ENCODE measurements at regions not wholly inside any gene's neighbourhood (a gene's known extent, or its start where the extent isn't known, plus 50 kb on each side); places are given as distances from the start of the nearest gene placed in this dataset.

DNA sequence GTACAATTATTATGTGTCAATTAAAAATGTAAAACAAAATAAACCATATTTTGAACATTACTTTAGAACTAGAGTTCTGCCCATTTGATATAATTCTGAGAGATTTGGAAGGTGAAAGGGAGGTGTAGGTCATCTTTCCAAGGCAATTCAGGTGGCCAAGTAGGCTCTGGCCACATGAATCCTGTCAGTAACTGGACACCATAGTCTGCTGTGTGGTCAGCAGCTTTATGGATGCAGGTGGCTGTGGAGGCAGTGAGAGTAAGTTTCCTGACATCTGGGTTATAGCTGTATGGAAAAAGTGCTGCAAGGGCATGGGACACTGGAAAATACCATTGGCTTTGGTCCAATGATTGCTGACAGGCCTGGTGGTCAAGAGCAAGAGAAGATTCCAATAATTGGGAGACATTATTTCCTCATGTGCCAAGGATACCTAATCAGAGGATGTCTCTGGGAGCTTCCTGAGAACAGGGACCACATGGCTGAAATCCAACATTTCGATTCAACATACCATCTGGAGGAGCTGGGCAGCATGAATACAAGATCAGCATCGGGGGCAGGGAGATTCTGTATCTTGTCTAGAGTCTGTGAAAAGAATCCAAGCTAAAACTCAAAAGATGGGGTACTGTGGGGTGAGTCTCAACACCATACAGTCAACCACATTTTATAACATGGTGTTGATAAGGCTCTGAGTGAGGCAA, 523.1 kb downstream of the MID1IP1 start:
- no peaks in the 10 kb centered on the region for H3K4me1 ChIP-seq (ENCODE audit: insufficient read depth, low read length)
- no peak overlapping the region for H3K4me3 ChIP-seq (ENCODE audit: low read length)
- H3K9me3 ChIP-seq (ENCODE audit: low read depth, low read length), result no peaks in the 10 kb centered on the region
- H3K27me3 ChIP-seq (ENCODE audit: insufficient read depth, low read length), result no peaks in the 10 kb centered on the region

GRCh38 chrX:39327255-39327654, 526.0 kb downstream of the MID1IP1 start:
- H3K27me3 ChIP-seq (ENCODE audit: insufficient read depth, low read length), result no peaks in the 10 kb centered on the region
- H3K4me1 ChIP-seq (ENCODE audit: insufficient read depth, low read length), result peaks cover 4% of the 10 kb centered on the region
- H3K4me3 ChIP-seq (ENCODE audit: low read length), result no peak overlapping the region
- no peaks in the 10 kb centered on the region for H3K9me3 ChIP-seq (ENCODE audit: low read depth, low read length)

DNA sequence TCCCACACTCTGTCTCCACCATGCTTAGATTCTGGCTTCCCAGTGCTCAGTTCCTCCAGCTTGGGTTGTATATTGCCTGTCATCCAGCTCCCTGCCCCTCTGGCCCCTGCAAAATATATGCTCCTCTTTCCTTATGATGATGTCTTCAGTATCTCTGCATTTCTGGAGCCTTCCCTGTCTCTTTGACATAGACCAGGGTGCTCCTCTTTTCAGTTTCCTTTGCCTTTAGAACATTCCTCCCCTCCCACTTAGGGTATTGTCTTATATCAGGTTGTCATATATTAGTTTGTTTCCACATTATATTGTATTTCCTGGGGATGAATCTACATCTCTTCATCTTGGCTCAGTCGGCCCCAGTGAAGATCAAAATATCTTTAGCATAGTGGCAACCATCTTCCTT, 526.4 kb downstream of the MID1IP1 start:
- Histone ChIP-seq H3K9me3 (ENCODE audit: low read depth, low read length) (no peaks in the 10 kb centered on the region), H3K4me1 (ENCODE audit: insufficient read depth, low read length) (peaks cover 4% of the 10 kb centered on the region), H3K4me3 (ENCODE audit: low read length) (no peak overlapping the region), H3K27me3 (ENCODE audit: insufficient read depth, low read length) (no peaks in the 10 kb centered on the region)

GRCh38 chrX:39328661-39329060, 527.4 kb downstream of the MID1IP1 start:
- Histone ChIP-seq H3K9me3 (ENCODE audit: low read depth, low read length) (no peaks in the 10 kb centered on the region), H3K4me1 (ENCODE audit: insufficient read depth, low read length) (peaks cover 4% of the 10 kb centered on the region), H3K27me3 (ENCODE audit: insufficient read depth, low read length) (no peaks in the 10 kb centered on the region), H3K4me3 (ENCODE audit: low read length) (no peak overlapping the region)

- peaks cover 9% of the 10 kb centered on the region for H3K4me1 ChIP-seq (ENCODE audit: insufficient read depth, low read length)
- H3K4me3 ChIP-seq (ENCODE audit: low read length), result no peak overlapping the region
- no peaks in the 10 kb centered on the region for H3K9me3 ChIP-seq (ENCODE audit: low read depth, low read length)
- H3K27me3 ChIP-seq (ENCODE audit: insufficient read depth, low read length), result no peaks in the 10 kb centered on the region
Observed at GRCh38 chrX:39331082-39331704, 529.9 kb downstream of the MID1IP1 start.

DNA sequence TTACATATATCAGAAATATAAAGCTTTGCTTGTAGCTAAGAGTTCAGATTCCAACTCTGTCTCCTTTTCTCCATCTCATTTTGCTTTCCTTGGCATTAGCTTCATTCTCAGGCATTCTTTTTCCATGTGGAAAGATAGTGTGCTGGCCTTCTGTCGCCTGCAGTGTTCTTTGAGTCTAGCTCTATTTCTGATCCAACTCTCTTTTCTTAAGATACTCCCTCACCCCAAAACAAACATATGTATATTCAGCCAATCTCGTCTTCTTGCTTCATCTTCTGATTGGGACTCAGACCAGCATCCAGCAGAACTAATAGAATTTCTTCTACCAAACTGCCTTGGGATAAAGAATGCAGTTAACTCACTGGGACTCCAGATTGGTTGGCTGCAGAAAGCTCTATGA, 532.2 kb downstream of the MID1IP1 start:
- Histone ChIP-seq H3K4me1 (ENCODE audit: insufficient read depth, low read length) (peaks cover 23% of the 10 kb centered on the region), H3K27me3 (ENCODE audit: insufficient read depth, low read length) (no peaks in the 10 kb centered on the region), H3K4me3 (ENCODE audit: low read length) (no peak overlapping the region), H3K9me3 (ENCODE audit: low read depth, low read length) (no peaks in the 10 kb centered on the region)

DNA sequence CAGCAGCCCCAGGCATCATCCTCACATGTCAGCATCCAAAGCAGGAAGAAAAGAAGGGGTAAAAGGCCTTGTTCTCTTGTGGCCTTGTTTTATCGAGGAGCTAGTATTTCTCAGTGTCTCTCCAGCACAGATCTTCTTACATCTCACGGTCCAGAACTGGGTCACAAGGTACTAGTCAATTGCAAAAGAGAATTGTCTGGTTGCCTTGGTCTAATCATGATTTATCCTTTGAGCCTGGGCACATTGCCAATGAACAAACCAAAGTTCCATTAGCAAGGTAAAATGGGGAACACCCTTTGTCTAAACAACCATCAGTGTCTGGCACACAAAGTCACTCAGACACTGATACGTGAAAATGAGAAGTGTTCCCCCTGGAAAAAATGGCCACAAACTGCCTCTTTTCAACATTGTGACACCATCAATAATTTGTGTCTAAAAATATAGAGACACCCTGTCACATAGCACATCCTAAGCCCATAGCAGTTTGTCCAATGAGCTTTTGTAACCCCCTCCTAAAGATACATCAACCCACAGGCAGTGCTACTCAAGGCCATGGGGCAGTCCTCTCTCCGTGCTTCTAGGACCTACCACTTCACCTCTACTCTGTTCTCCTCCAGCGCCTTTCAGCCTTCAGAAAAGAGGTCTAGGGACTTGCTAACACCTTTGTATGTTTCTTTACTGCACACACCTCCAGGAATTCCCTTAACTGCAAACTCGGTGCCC, 534.4 kb downstream of the MID1IP1 start:
- Histone ChIP-seq H3K27me3 (ENCODE audit: insufficient read depth, low read length) (no peaks in the 10 kb centered on the region), H3K4me1 (ENCODE audit: insufficient read depth, low read length) (peaks cover 21% of the 10 kb centered on the region), H3K4me3 (ENCODE audit: low read length) (no peak overlapping the region), H3K9me3 (ENCODE audit: low read depth, low read length) (no peaks in the 10 kb centered on the region)

GRCh38 chrX:39336671-39337311, 535.5 kb downstream of the MID1IP1 start:
- H3K4me3 ChIP-seq (ENCODE audit: low read length), result no peak overlapping the region
- H3K9me3 ChIP-seq (ENCODE audit: low read depth, low read length), result no peaks in the 10 kb centered on the region
- no peaks in the 10 kb centered on the region for H3K27me3 ChIP-seq (ENCODE audit: insufficient read depth, low read length)
- H3K4me1 ChIP-seq (ENCODE audit: insufficient read depth, low read length), result peaks cover 19% of the 10 kb centered on the region

GRCh38 chrX:39337451-39337850, 536.2 kb downstream of the MID1IP1 start:
- Histone ChIP-seq H3K27me3 (ENCODE audit: insufficient read depth, low read length) (no peaks in the 10 kb centered on the region), H3K4me1 (ENCODE audit: insufficient read depth, low read length) (peaks cover 19% of the 10 kb centered on the region), H3K9me3 (ENCODE audit: low read depth, low read length) (no peaks in the 10 kb centered on the region), H3K4me3 (ENCODE audit: low read length) (no peak overlapping the region)

GRCh38 chrX:39338583-39338982, 537.3 kb downstream of the MID1IP1 start:
- Histone ChIP-seq H3K9me3 (ENCODE audit: low read depth, low read length) (no peaks in the 10 kb centered on the region), H3K4me1 (ENCODE audit: insufficient read depth, low read length) (peaks cover 19% of the 10 kb centered on the region), H3K27me3 (ENCODE audit: insufficient read depth, low read length) (no peaks in the 10 kb centered on the region), H3K4me3 (ENCODE audit: low read length) (no peak overlapping the region)

DNA sequence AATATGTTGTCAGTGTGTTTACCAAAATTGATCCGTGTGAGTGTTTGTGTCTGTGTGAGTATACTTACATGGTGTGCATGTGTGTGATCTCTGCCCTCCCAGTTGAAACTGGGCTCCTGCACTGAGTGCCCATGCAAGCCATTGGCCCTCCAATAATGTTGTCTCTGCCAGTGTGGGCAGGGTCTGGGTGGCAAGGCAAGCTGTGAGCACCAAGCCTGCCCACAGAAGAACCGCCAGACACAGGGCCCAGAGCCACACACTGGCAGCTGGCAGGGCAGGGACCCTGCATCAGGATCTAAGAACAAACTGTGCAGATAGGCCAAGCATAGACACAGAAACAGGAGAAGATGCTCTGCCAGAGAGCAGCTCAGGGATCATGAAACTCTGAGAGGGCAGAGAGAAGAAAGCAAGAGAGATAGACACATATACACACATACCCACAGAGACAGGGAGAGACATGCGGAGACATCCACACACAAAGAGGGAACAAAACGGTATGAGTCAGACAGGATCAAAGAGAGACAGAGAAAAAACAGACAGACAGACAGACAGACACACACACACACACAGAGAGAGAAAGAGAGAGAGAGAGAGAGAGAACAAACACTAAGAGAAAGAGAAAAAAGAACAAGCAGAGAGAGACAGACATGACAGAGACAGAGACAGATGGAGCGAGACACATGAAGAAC, 555.0 kb downstream of the MID1IP1 start:
- no peaks in the 10 kb centered on the region for H3K4me1 ChIP-seq (ENCODE audit: insufficient read depth, low read length)
- H3K4me3 ChIP-seq (ENCODE audit: low read length), result no peak overlapping the region

DNA sequence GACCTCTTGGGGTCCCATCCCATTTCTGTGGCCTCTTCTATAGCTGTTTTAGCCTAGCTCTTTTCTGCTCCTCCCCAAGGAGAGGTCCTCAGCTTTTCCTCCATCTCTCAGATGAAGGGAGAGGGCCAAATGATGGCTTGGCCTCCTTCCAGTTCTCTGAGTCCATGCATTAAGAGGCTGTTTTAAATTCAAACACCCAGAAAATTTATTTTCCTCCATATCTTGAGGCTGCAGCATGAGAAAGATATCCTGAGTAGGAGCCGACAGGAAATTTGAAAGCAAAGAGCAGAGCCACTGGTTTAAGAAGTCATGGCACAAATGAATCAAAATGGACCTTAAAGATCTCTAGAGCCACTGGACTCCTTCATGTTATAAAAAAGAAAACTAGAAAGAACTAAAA, 558.8 kb downstream of the MID1IP1 start:
- Histone ChIP-seq H3K27me3 (ENCODE audit: insufficient read depth, low read length) (no peaks in the 10 kb centered on the region), H3K4me1 (ENCODE audit: insufficient read depth, low read length) (no peaks in the 10 kb centered on the region), H3K4me3 (ENCODE audit: low read length) (no peak overlapping the region), H3K9me3 (ENCODE audit: low read depth, low read length) (no peaks in the 10 kb centered on the region)

More for the DNA sequence above, 555.0 kb downstream of the MID1IP1 start:
- no peaks in the 10 kb centered on the region for H3K27me3 ChIP-seq (ENCODE audit: insufficient read depth, low read length)
- no peaks in the 10 kb centered on the region for H3K9me3 ChIP-seq (ENCODE audit: low read depth, low read length)

DNA sequence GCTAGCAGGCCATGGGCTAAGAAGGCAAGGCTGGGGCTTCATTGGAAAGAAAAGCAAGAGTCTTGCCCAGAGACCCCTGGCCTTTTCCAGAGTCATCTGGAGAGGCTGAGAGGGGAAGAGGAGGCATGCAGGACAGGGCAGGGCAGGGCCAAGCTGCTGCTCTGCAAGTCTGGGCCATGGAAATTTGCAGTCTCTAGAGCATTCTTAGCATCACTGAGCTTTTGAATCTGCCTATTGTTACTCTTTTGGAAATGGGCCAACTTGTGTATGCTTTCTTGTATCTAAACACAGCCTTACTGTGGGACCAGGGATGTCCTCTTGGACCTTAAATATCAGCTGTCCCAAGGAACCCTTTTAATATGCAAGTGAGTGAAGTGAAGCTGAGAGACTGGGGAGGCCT, 560.5 kb downstream of the MID1IP1 start:
- no peaks in the 10 kb centered on the region for H3K27me3 ChIP-seq (ENCODE audit: insufficient read depth, low read length)
- H3K4me1 ChIP-seq (ENCODE audit: insufficient read depth, low read length), result no peaks in the 10 kb centered on the region
- no peaks in the 10 kb centered on the region for H3K9me3 ChIP-seq (ENCODE audit: low read depth, low read length)
- no peak overlapping the region for H3K4me3 ChIP-seq (ENCODE audit: low read length)

- Histone ChIP-seq H3K9me3 (ENCODE audit: low read depth, low read length) (no peaks in the 10 kb centered on the region), H3K27me3 (ENCODE audit: insufficient read depth, low read length) (no peaks in the 10 kb centered on the region), H3K4me1 (ENCODE audit: insufficient read depth, low read length) (no peaks in the 10 kb centered on the region), H3K4me3 (ENCODE audit: low read length) (no peak overlapping the region)
Observed at GRCh38 chrX:39367416-39367815, 566.2 kb downstream of the MID1IP1 start.

- no peaks in the 10 kb centered on the region for H3K27me3 ChIP-seq (ENCODE audit: insufficient read depth, low read length)
- H3K4me3 ChIP-seq (ENCODE audit: low read length), result no peak overlapping the region
Observed at GRCh38 chrX:39372115-39372514, 570.9 kb downstream of the MID1IP1 start.

More at GRCh38 chrX:39372115-39372514, 570.9 kb downstream of the MID1IP1 start:
- no peaks in the 10 kb centered on the region for H3K4me1 ChIP-seq (ENCODE audit: insufficient read depth, low read length)
- H3K9me3 ChIP-seq (ENCODE audit: low read depth, low read length), result no peaks in the 10 kb centered on the region
